Dedifferentiated amniotic fluid mesenchymal stem cell (primary cell): ENCODE measurements at regions not wholly inside any gene's neighbourhood (a gene's known extent, or its start where the extent isn't known, plus 50 kb on each side); places are given as distances from the start of the nearest gene placed in this dataset.

Source experiments
- DNase-seq: peaks from one replicate; pipeline ENCODE4 v3.0.0-alpha.2; 2016; ENCODE audit errors: extremely low spot score

DNA sequence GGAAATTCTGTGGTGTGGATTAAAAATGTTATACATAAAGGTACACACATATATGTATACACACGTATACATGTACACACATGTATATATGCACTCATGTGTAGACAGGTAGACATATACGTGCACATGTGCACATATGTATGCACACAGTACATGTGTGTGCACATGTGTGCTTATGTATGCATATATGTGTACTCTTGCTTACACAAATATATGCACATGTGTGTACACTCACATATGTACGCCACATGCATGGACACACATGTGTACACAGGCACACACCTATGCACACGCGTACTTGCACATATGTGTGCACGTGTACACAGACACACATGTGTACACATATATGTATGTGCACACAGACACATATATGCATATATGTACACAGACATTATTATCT, 142.8 kb upstream of the SALL3 start:
- no peak for DNase-seq

DNA sequence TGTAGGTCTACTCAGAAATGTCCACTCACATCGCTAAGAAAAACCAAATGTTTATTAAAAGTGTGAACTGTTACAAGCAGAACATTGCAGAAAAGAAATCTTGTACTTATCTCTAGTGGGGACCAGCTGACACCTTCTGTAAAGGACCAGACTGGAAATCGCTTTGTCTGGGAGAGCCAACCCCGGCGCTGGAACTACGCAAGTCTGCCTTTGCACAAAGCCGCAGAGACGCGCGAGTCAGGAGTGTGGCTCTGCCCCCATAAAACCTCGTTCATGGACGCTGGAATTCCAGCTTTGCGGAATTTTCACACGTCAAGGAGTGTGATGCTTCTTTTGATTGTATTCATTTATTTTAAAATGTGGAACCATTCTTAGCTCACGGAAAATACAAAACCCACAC, 141.9 kb upstream of the SALL3 start:
- no peak for DNase-seq

DNA sequence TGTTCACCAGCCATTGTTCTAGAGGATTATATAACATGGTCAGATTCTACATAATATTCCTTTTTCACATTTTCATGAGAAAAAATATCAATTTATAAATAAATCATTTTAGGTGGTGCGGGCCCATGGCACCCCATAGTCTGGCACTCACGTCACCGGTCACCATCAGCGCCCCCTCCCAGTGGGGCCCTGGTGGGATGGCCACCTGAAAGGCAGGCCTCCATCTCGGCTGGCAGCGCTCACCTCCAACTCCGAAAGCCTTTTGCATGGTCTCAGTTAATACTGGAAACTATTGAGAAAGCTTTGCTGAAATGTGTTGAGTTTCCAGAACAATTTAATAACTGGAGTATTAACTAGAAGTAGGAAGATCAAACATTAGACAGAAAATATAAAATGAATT, 141.4 kb upstream of the SALL3 start:
- no peak for DNase-seq

DNA sequence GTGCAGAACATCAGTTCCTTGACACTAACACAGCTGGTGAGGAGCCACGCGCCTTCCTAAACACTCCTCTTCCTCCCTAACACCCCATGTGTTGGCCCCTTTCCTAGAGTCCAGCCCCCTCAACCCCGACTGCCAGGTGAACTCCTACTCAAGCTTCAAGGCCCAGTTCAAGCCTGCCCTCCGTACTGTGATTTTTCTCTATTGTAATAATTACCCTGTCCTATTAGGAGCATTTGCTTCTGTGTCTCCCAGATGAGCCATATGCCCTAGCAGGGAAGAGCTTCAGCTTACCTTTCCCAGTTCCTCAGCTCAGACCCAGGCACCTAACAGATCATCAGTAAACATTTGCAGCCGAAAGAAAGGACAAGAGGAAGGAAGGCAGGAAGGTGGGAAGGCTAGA, 130.6 kb upstream of the SALL3 start:
- no peak for DNase-seq

DNA sequence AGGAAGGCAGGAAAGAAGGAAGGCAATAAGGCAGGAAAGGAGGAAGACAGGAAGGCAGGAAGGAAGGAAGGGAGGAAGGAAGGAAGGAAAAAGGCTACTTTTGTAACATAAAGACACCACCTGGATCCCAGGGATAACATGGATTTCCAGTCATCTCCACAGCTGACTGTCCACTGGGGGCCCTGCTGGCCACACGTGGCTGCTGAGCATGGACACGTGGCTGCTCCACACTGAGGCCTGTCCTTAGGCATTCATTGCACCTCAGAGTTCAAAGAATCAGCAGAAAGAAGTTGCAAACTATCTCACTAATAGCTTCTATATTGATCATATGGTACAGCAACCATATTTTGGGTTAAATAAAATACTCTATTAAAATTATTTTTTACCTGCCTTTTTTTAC, 130.2 kb upstream of the SALL3 start:
- no peak for DNase-seq

DNA sequence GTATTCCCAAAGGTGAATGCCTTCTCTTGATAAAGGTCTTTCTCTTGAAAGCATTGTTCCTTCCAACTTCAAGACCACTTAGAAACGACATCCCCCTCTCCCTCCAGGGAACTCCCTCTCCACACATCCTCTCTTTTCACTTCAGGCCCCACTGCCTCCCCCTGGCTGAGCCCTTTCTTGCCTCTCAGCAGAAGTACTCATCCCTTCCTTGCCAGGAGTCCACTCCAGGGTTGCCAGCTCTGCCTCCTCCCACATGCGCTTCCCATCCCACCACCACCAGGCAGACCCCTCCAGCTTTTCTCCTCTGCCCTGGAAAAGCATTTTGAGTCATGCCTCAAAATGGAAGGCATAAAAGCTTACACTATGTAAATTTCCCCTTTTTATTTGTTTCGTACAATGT, 126.3 kb upstream of the SALL3 start:
- no peak for DNase-seq

DNA sequence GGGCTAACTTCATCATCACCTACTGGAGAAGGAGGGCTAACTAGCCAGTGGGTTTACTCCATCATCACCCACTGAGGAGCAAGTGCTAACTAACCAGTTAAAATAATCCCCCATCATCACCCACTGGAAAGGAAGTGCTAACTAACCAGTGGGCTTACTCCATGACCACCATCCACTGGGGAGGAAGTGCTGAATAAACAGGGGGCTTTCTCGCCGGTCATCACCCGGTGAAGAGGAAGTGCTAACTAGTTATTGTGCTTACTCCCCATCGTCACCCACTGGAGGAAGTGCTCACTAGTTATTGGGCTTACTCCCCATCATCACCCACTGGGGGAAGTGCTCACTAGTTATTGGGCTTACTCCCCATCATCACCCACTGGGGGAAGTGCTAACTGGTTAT, 124.4 kb upstream of the SALL3 start:
- no peak for DNase-seq

DNA sequence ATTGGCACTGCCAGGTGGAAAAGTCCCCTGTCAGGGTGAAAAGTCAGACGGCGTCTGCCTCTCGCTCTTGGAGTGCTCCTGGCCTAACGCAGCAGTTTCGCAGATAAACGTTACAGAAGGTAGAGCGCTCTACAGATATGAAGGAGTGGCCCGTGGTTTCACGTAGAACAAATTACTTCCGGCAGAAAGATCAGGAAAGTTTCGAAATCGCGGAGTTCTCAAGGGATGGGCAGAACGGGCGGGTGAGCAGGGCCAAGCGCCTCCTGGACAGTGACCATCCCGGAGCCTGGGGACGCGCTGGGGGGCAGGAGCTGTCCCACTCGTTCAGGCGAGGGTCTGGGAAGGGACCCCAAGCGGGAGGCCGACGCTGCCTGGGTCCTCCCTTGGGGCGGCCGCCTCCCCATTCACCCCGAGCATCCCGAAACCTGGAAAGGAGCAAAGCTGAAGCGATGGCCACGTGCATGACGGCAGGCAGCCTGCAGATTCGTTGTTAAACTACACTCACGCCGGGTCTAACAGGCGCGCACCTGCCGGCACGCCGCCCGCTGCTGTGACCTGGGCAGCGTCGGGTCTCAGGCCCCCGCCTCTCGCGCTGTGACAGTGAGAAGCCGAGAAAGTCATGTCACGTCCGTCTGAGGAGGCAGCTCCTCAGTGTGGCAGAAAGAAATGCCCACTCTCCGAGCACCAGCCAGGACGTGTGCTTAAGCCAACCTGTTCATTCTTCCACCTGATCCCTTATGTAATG, 122.9 kb upstream of the SALL3 start:
- DNase-seq: no peak

DNA sequence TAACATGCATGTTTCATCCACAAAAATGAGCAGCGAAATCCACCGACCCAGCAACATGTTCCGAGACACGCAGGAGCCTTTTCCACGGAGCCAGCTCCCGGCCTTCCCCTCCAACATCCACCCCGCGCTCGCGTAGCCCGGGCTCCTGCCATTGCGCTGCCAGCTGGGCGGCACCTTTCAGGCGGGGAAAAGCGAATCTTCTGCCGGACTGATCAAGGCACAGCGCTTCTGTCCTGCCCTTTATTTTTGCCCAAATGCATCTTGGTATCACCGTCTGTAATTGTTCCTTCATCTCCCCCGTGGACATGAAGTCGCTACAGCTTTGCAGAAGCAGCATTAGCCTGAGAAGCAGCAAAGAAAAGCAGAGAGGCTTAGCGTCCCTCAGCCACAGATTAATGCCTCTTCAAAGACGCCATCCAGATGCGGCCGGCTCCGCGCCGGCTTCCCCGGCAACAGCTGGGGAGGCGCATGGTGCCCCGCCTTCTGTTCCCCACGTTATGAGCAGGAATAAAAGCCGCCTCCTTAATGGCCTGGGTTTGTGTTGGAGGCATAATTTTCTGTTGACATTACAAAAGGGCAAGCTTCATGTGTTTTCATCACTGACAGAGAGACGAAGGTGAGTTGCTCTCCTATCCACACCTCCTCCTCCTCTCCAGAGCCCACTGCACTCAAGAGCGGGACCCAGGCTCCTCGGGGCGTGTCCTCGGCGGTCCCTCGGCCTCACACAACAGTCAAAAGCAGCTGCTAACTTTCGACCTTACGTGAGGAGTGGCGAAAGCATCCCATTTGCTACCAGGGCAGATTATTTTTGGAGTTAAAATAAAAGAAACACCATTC, 122.1 kb upstream of the SALL3 start:
- no peak for DNase-seq

DNA sequence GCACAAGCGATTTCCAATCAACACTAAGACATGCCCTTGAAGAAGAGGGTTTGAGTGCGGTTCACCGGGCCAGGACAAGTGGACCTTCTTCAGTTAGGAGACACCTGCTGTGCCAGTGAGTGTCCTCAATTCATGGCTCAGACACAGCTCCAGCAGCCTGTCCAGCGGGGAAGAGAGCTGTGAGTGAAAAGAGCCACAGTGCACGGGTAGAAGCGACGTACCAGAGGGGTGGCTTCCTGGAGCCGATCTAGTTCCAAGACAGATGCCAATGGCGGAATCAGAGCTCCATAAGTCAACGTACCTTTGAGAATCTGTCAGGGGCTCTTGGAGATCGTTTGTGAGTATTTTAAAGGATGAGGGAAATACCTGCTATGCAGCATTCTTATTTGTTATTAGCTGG, 119.9 kb upstream of the SALL3 start:
- DNase-seq: no peak

DNA sequence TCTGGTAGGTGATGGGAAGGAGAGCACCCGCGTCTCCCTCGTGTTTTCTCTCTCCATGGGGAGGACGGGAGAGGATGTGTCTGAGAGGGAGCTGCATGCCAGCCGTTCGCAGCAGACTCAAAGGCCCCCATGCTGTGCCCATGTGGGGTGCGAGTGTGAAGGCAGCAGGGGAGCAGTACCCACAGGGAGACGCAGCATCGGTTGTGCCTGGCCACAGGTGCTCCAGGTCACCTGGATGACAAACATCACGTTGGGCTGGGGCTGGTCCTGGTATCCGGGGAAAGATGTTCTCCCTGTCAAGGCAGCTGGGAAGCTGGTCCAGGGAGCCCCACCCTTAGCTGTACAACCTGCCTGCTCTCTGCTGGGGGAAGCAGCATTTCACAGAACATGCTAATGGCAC, 119.5 kb upstream of the SALL3 start:
- no peak for DNase-seq

DNA sequence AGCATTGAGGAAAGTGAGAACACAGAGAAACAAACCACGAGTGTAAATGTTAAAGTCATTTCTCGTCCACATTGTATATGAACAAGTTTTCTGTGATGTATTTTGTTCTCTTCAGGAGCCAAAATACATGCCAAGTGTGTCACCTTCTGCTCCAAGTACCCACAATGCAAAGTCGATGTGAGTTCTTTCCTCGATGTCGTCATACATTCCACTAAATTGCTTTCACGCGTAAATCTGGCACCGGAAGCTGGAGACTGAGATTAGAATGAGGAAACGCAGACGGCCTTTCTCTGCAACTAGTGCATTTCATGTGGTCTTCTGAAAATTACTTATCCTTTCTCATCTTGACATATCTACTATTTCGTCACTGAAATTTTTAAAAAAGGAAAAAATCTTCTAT, 118.5 kb upstream of the SALL3 start:
- no peak for DNase-seq

DNA sequence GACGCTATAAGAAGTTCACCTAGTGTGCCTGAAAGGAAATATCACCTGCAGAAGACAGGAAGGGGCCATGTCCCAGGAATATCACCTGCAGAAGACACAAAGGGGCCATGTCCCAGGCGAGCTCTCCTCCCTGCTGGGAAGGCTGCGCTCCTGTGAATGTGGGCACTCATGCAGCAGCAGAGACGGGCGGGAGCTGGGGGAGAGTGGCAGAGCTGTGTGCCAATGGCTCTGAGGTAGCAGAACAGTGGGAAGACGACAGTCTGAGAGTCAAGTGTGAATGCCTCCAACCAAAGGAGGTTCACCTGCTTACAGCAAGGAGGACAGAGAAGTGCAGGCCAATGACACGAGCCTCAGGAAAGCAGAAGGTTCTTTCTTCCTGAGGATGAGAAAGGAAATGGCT, 117.9 kb upstream of the SALL3 start:
- DNase-seq: no peak

DNA sequence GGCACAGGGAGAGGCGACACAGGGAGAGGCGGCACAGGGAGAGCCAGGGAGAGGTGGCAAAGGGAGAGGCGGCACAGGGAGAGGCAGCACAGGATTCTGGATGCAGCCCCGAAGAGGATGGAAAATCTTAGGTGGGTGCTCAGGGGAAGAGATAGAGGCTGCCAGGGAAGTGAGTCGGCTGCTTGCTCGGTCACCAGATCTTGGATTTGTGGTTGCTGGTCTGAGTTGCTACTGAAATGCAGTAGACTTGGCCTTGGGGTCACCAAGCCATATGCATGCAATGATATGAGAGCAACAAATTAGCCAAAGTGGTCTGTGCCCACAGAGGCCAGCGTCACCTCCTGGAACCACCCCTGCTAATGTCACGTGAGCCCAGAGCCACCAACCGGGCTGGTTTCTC, 117.2 kb upstream of the SALL3 start:
- DNase-seq: no peak

DNA sequence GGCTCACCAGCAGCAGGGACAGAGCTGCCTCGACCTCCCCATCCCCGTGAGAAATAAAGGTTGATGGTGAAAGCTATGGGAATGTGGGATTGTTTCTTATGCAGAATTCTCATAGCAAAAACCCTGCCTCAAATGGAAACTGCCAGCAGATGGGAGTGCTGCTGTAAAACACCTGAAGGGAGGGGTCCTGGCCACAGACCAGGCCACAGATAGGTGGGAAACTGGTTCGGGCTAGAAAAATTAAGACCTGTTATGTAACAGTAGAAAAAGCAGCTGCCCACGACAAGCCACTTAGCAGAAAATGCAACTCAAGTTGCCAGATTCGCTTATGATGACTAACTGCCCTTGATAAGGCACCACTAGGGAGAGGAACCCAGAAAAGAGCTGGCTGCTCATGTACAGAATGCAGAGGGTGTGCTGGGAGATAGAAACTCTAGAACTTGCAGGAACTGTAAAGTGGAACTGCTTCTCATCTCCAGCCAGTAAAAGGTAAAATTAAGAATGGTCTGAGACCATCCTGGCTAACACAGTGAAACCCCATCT, 114.5 kb upstream of the SALL3 start:
- DNase-seq: no peak

DNA sequence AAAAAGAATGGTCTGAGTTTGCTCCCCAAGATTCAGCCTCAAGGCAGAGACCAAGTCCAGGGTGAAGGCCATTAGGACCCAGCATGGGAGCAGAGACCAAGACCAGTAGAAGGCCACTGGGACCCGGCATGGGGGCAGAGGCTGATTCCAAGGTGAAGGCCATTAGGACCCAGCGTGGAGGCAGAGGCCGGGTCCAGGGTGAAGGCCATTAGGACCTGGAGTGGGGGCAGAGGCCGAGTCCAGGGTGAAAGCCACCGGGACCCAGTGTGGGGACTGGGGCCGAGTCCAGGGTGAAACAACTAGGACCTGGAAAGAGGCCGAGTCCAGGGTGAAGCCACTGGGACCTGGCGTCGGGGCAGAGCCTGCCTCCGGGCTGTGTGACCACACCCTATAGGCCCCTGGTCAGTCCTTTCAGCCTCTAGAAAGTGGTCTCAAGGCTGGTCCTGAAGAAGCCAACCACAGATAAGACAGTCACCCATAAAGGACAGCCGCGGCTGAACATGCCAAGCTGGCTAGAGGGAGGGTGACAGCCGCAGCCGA, 113.8 kb upstream of the SALL3 start:
- no peak for DNase-seq

DNA sequence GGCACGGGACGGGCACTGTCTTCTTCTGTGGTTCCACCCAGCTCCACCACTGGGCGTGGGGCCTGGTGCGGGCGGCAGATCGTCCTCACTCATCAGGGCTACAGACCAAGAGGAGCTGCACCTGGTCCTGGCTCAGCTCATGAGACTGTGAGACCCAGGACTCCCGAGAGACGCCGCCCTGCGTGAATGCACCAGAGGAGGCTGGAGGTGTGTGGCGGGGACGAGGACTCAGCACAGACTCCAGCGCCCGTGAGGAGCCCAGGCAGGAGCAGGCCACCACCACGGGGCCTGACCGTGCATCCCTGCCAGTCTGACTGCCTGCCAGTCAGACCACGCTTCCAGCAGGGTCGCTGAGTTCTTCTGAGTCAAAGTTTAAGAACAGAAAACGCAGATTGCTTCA, 112.5 kb upstream of the SALL3 start:
- DNase-seq: no peak

DNA sequence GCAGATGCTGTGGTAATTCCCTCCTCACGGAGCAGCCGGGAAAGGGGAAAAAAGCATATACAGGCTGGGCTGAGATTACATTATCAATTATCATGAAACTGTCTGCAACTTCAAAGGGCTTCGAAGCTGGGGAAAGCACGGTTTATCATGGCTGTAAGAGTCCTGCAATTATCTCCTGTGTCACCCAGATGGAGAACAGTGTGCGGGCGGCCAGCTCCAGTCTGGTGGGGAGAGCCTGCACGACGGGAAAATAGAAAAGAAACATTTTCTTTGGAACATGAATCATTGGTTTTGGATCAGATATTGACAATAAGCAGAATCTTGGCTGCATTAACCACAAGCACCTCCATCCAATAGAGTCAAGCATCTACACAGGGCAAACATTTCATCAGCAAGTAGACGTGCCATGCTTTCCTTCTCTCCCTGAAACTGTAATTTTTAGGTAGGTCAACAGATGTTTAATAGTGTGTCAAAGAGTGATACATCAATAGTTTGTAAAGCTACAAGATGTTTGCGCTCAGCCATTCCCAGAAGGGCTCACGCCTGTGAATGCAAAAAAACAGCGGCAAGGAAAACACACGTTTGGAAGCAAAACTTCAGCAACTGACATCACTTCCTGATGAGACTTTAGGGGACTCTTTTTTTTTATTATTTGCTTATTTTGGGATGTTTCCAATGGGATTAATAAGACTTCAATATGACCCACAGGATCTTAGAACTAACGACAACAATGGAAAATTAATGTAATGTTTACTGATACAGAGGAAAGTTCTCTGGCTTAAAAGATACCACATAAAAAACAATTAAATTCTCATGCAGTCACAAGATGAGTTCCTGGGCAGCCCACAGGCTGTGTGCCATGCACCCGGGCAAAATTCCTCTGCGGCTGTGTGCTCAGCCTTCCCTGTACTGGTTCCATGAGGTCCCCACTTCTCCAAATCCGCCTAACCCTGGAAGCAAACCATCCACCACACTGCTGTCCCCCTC, 111.0 kb upstream of the SALL3 start:
- DNase-seq: no peak

DNA sequence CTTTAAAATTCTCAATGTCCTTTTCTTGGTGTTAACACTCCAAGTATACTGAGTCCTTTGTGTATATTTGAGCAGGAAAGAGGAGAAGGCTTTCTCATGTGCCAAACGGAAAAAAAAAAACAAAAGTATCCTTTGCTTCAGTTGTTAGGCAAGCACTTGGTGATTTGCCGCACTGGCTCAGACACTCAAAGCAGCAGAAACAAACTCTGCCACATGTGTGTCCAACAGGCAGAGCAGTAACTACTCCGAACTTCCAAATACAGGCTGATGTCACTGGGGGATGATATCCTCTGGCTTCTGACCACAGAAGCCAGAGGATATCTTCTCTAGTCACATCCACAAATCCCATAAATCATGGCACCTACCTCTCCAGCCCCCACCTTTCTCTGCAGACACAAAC, 108.0 kb upstream of the SALL3 start:
- DNase-seq: no peak

DNA sequence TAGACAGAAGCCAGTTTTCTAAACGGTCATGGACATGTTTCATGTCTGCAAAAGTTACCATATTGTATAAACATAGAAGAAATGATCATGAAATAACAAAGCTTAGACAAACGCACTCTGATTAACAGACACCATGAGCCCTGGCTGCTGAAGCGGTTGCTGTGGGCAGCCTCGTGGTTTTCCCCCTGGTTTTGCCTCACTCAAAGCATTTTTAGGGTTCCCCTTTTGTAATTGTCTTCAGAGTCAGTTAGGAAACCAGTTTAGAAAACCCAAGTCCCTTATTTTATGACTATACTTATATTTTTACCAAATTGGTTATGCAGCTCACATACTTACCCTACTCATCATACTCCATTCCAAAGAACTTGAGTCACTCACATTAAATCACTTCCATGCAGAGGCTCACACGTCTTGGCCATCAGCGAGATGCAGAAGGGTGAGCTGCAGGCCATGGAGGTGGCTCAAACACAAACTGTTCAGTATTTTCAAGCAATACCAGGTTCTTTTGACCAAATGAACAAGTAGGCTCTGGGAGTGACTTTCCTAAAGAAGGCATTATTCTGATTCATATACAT, 105.6 kb upstream of the SALL3 start:
- DNase-seq: no peak

DNA sequence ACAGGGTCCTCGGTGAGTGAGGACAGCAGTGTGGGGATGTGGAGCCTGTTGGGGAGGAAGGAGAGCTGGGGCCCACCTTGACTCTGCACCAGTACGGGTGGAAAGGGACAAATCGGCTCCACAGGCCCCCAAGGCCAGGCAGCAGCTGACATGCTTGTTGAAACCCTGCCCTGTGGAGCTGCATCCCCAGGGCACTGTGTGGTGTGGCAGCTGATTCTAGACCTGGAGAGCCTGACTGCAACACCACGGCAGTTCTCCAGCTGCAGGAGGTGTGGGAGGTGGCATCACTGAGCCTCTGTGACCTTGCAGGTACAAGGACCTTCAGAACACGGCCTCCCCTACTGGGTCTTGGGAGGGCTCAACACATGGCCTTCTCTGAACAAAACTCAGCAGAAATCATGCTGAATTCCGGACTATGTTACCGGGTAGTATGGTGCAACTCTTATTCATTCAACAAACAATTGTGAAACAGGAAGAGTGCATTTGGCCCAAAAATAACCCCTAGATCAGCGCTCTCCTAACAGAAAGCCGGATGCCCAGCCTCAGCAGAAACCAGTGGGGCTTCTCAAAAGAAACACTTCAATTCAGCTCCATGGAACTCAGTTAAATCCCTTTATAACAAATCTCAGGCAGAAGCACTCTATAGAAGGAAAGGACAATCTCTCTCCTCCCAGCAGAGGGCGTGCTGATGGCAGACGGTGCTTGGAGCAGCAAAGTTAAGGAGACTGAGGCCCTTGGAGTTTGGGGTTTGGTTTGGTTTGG, 104.4 kb upstream of the SALL3 start:
- DNase-seq: no peak
